ENCODE measurements at regions not wholly inside any gene's neighbourhood (a gene's known extent, or its start where the extent isn't known, plus 50 kb on each side); places are given as distances from the start of the nearest gene placed in this dataset.

GRCh38 chr4:180430283-180430682, 1812.9 kb upstream of the TENM3 start:
- no peak for TF ChIP-seq CTCF (IDR thresholded peaks at IDR 0.05; ENCODE audit: low read depth, low read length)
- DNase-seq (ENCODE audit: extremely low read depth, low read depth), result no peak

- no peak for DNase-seq (ENCODE audit: extremely low read depth, low read depth)
- TF ChIP-seq CTCF (IDR thresholded peaks at IDR 0.05; ENCODE audit: low read depth, low read length), result no peak
These were observed 1808.9 kb upstream of the TENM3 start for GRCh38 chr4:180434131-180434895.

- no peak for TF ChIP-seq CTCF (IDR thresholded peaks at IDR 0.05; ENCODE audit: low read depth, low read length)
These were observed 1806.8 kb upstream of the TENM3 start for GRCh38 chr4:180436361-180436760.

GRCh38 chr4:180437601-180438000, 1805.6 kb upstream of the TENM3 start:
- no peak for TF ChIP-seq CTCF (IDR thresholded peaks at IDR 0.05; ENCODE audit: low read depth, low read length)
- no peak for DNase-seq (ENCODE audit: extremely low read depth, low read depth)

More at GRCh38 chr4:180436361-180436760, 1806.8 kb upstream of the TENM3 start:
- no peak for DNase-seq (ENCODE audit: extremely low read depth, low read depth)

GRCh38 chr4:180448306-180448705, 1794.9 kb upstream of the TENM3 start:
- no peak for DNase-seq (ENCODE audit: extremely low read depth, low read depth)
- no peak for TF ChIP-seq CTCF (IDR thresholded peaks at IDR 0.05; ENCODE audit: low read depth, low read length)

- DNase-seq (ENCODE audit: extremely low read depth, low read depth), result no peak
- peak; percentile 15 for TF ChIP-seq CTCF (IDR thresholded peaks at IDR 0.05; ENCODE audit: low read depth, low read length)
These were observed 1793.7 kb upstream of the TENM3 start for GRCh38 chr4:180449395-180449956.

- no peak for TF ChIP-seq CTCF (IDR thresholded peaks at IDR 0.05; ENCODE audit: low read depth, low read length)
- DNase-seq (ENCODE audit: extremely low read depth, low read depth), result no peak
These were observed 1788.0 kb upstream of the TENM3 start for GRCh38 chr4:180455226-180455625.
